Uterus (tissue), 3 donors: ENCODE measurements at regions not wholly inside any gene's neighbourhood (a gene's known extent, or its start where the extent isn't known, plus 50 kb on each side); places are given as distances from the start of the nearest gene placed in this dataset.

Experiments
- DNase-seq, 2 donors: peaks; one replicate each; pipeline ENCODE4 v3.0.0-alpha.2; 2019 to 2020
- H3K27ac ChIP-seq, 2 donors: fragments of 200-600 bp; sonication (generic); 1 replicate in 1 of 2; 2 replicates in 1 of 2; pipeline ENCODE4 v1.5.1; 2016 to 2018
- H3K27me3 ChIP-seq, 2 donors: fragments of 200-600 bp; sonication (generic); one replicate each; pipeline ENCODE4 v1.5.1; 2018 to 2019; ENCODE audit warnings: control low read depth in 1 of 2
- H3K36me3 ChIP-seq, 2 donors: fragments of 200-600 bp; sonication (generic); one replicate each; pipeline ENCODE4 v1.5.1; 2019; ENCODE audit warnings: control low read depth in 1 of 2
- H3K4me1 ChIP-seq, 2 donors: fragments of 200-600 bp; sonication (generic); one replicate each; pipeline ENCODE4 v1.5.1; 2018 to 2019; ENCODE audit warnings: control low read depth in 1 of 2
- H3K4me3 ChIP-seq, 2 donors: fragments of 200-600 bp; sonication (generic); 1 replicate in 1 of 2; 2 replicates in 1 of 2; pipeline ENCODE4 v1.5.1; 2018 to 2019; ENCODE audit warnings: mild to moderate bottlenecking in 1 of 2
- H3K9me3 ChIP-seq, 2 donors: fragments of 200-600 bp; sonication (generic); one replicate each; pipeline ENCODE4 v1.5.1; 2019; ENCODE audit warnings: control low read depth in 1 of 2
- POLR2A ChIP-seq, 2 donors: fragments of 450-650 bp; IDR thresholded peaks; one replicate each; pipeline ENCODE4 v1.6.1; 2016; ENCODE audit warnings: antibody characterized with exemption in 2 of 2, mild to moderate bottlenecking in 1 of 2, moderate library complexity in 1 of 2
- intact Hi-C: fragments of 100-400 bp; cut with DNase I; formaldehyde crosslinking; loops from one replicate; pipeline ENCODE4 v1.15.1; 2023; ENCODE audit warnings: low total_unique reads
- TF ChIP-seq, protein P1 (sequence below), 4 experiments: fragments of 200-600 bp in 2 of 4; fragments of 450-650 bp in 2 of 4; sonication (generic) in 2 of 4; IDR thresholded peaks; one replicate each; pipeline ENCODE4 v1.5.1; 2016 to 2019; ENCODE audit warnings: antibody characterized with exemption in 4 of 4, mild to moderate bottlenecking in 2 of 4, moderate library complexity in 1 of 4
- donor health status: DM: yes; HTN: yes; CAD: no.

- intact Hi-C loops = no loop called here
- no peak for TF ChIP-seq POLR2A (IDR thresholded peaks at IDR 0.05)
- TF ChIP-seq, protein P1, sequence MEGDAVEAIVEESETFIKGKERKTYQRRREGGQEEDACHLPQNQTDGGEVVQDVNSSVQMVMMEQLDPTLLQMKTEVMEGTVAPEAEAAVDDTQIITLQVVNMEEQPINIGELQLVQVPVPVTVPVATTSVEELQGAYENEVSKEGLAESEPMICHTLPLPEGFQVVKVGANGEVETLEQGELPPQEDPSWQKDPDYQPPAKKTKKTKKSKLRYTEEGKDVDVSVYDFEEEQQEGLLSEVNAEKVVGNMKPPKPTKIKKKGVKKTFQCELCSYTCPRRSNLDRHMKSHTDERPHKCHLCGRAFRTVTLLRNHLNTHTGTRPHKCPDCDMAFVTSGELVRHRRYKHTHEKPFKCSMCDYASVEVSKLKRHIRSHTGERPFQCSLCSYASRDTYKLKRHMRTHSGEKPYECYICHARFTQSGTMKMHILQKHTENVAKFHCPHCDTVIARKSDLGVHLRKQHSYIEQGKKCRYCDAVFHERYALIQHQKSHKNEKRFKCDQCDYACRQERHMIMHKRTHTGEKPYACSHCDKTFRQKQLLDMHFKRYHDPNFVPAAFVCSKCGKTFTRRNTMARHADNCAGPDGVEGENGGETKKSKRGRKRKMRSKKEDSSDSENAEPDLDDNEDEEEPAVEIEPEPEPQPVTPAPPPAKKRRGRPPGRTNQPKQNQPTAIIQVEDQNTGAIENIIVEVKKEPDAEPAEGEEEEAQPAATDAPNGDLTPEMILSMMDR (IDR thresholded peaks at IDR 0.05) = no peak
- Histone ChIP-seq H3K36me3 (no peaks in the 10 kb centered on the region), H3K27ac (no peak overlapping the region), H3K4me3 (no peak overlapping the region), H3K27me3 (no peaks in the 10 kb centered on the region), H3K9me3 (no peaks in the 10 kb centered on the region), H3K4me1 (no peaks in the 10 kb centered on the region)
- DNase-seq = no peak
Observed at GRCh38 chr13:34555988-34556387, 386.1 kb upstream of the NBEA start.

DNA sequence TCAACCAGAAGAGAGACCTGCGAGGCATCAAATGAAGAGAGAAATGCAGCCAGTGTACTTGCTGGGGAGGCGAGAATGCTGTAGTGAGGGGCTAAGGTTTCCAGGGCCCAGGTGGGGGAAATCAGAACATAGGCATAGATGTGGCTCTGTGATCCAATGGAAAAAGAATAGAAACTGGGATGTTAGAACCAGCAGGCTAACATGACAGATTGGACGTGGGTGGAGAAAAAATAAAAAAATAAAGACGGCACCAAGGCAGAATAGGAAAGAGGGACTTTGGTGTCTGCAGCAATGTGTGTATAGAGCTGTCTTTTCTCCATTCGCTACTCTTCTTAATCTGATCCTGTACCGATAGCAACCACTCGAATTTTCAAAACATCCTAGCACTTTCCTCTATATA is 381.0 kb upstream of the NBEA start:
- no peak overlapping the region for H3K27ac ChIP-seq
- no peak for TF ChIP-seq POLR2A (IDR thresholded peaks at IDR 0.05)
- TF ChIP-seq, protein P1 (IDR thresholded peaks at IDR 0.05) = no peak
- H3K4me3 ChIP-seq = no peak overlapping the region
- no peaks in the 10 kb centered on the region for H3K9me3 ChIP-seq
- H3K36me3 ChIP-seq = no peaks in the 10 kb centered on the region
- DNase-seq = no peak
- intact Hi-C loops = no loop called here
- no peaks in the 10 kb centered on the region for H3K27me3 ChIP-seq
- no peaks in the 10 kb centered on the region for H3K4me1 ChIP-seq

DNA sequence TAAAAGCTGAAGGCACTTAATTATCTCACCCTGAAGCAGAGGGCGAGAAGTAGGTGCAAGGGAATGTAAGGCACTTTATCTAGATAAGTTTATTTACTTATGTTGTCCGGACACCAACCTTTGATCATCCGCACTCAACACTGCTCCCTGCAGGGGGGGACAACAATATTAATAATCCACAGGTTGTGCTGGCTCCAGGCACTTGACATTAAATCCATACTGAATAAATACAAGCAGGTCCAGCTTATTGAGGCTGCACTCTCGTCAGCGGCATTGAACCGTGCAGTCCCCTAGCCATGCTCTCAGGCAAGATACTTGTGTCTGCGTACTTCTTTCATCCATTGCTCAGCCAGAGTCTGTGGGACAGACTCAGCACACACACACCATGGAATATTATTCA is 374.5 kb upstream of the NBEA start:
- Histone ChIP-seq H3K36me3 (no peaks in the 10 kb centered on the region), H3K4me3 (no peak overlapping the region), H3K9me3 (no peaks in the 10 kb centered on the region), H3K27ac (no peak overlapping the region), H3K27me3 (no peaks in the 10 kb centered on the region), H3K4me1 (no peaks in the 10 kb centered on the region)
- TF ChIP-seq, protein P1 (IDR thresholded peaks at IDR 0.05) = no peak
- TF ChIP-seq POLR2A (IDR thresholded peaks at IDR 0.05) = no peak
- no peak for DNase-seq
- intact Hi-C loops = no loop called here

DNA sequence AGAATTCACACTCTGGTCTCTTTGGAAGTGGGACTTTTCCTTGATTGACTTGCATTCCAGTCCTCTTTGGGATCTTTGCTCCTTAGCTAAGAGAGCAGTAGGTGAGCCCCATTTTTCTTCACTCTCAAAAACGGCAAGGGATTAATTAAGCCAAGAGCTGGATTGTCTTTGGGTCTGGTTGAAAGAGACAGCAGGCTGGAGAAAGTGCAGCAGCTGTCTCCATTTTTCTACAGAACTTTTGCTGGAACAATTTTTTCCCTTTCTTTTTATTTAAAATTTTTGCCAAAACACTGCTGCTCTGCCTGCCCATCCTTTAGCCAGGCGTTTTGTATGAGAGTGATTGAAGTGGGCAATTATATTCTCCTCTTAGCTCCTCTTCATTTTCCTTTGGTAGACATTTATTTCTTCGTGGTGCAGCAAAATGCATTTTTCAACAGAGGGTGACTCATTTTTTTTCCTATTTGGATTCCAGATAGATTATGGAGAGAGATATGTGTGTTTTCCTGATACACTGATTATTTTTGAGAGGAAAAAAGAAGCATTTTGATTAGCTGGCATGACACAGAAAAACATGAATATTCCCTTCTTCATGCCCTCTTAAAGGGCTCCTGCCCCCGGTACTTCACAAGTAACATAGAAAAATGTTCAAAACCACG is 371.2 kb upstream of the NBEA start:
- H3K36me3 ChIP-seq = no peaks in the 10 kb centered on the region
- no peaks in the 10 kb centered on the region for H3K9me3 ChIP-seq
- no peak for DNase-seq
- TF ChIP-seq, protein P1 (IDR thresholded peaks at IDR 0.05) = no peak
- TF ChIP-seq POLR2A (IDR thresholded peaks at IDR 0.05) = no peak
- intact Hi-C loops = no loop called here
- no peak overlapping the region for H3K4me3 ChIP-seq
- H3K4me1 ChIP-seq = no peaks in the 10 kb centered on the region
- H3K27ac ChIP-seq = no peak overlapping the region
- H3K27me3 ChIP-seq = no peaks in the 10 kb centered on the region

GRCh38 chr13:34571716-34572115 is 370.4 kb upstream of the NBEA start:
- no peaks in the 10 kb centered on the region for H3K9me3 ChIP-seq
- intact Hi-C loops = no loop called here
- TF ChIP-seq POLR2A (IDR thresholded peaks at IDR 0.05) = no peak
- TF ChIP-seq, protein P1 (IDR thresholded peaks at IDR 0.05) = no peak
- no peak overlapping the region for H3K4me3 ChIP-seq
- H3K27ac ChIP-seq = no peak overlapping the region
- H3K4me1 ChIP-seq = no peaks in the 10 kb centered on the region
- H3K27me3 ChIP-seq = no peaks in the 10 kb centered on the region
- DNase-seq = no peak
- no peaks in the 10 kb centered on the region for H3K36me3 ChIP-seq
